HCT116 (cell line): ENCODE measurements at regions not wholly inside any gene's neighbourhood (a gene's known extent, or its start where the extent isn't known, plus 50 kb on each side); places are given as distances from the start of the nearest gene placed in this dataset.

ENCODE experiments used
- EGR1 ChIP-seq: IDR thresholded peaks from 2 replicates; pipeline ENCODE4 v1.6.1; 2012; ENCODE audit warnings: low read depth
- MAX ChIP-seq: IDR thresholded peaks from 2 replicates; pipeline ENCODE4 v1.6.1; 2012
- POLR2A ChIP-seq: IDR thresholded peaks from 2 replicates; pipeline ENCODE4 v1.7.0; 2011; ENCODE audit warnings: borderline replicate concordance; ENCODE audit not compliant: insufficient read depth, insufficient read length; ENCODE audit errors: extremely low read depth
- REST ChIP-seq: IDR thresholded peaks from 2 replicates; pipeline ENCODE4 v1.6.1; 2012; ENCODE audit warnings: low read depth
- SP1 ChIP-seq: IDR thresholded peaks from 2 replicates; pipeline ENCODE4 v1.6.1; 2012; ENCODE audit warnings: low read depth
- TCF7L2 ChIP-seq: IDR thresholded peaks from 2 replicates; pipeline ENCODE4 v1.7.0; 2011; ENCODE audit warnings: borderline replicate concordance, inconsistent platforms; ENCODE audit not compliant: insufficient read depth, insufficient read length; ENCODE audit errors: extremely low read depth

- TF ChIP-seq REST (no peak), SP1 (no peak), TCF7L2 (no peak), EGR1 (no peak), MAX (no peak), POLR2A (no peak)
Observed at GRCh38 chr1:176271572-176271971, 64.5 kb upstream of the COP1 start (continued).
